HUES64 (cell line): ENCODE measurements at regions not wholly inside any gene's neighbourhood (a gene's known extent, or its start where the extent isn't known, plus 50 kb on each side); places are given as distances from the start of the nearest gene placed in this dataset.

Experiments used
- H3K27ac ChIP-seq: 2 replicates; pipeline ENCODE4 v1.7.0; 2013; ENCODE audit warnings: low read depth, low read length, inconsistent platforms
- H3K27me3 ChIP-seq: 2 replicates; pipeline ENCODE4 v1.6.1; 2013; ENCODE audit warnings: mild to moderate bottlenecking, low read length; ENCODE audit not compliant: insufficient read depth
- H3K36me3 ChIP-seq: 2 replicates; pipeline ENCODE4 v1.6.1; 2013; ENCODE audit warnings: mild to moderate bottlenecking, low read length; ENCODE audit not compliant: insufficient read depth
- H3K4me1 ChIP-seq: 2 replicates; pipeline ENCODE4 v1.6.1; 2013; ENCODE audit warnings: mild to moderate bottlenecking, low read length, moderate library complexity; ENCODE audit not compliant: insufficient read depth
- H3K4me3 ChIP-seq: 2 replicates; pipeline ENCODE4 v1.5.1; 2013; ENCODE audit warnings: mild to moderate bottlenecking, low read length, moderate library complexity
- H3K9ac ChIP-seq: 2 replicates; pipeline ENCODE4 v1.6.1; 2013; ENCODE audit warnings: mild to moderate bottlenecking, low read depth, low read length
- H3K9me3 ChIP-seq: 2 replicates; pipeline ENCODE4 v1.6.1; 2013; ENCODE audit warnings: low read depth, low read length; ENCODE audit not compliant: insufficient read depth
- WGBS: fragments of 150-250, 120-280 bp; methylation state at CpG from one replicate; pipeline ENCODE4 v1.1.7; 2013; ENCODE audit warnings: missing lambda C conversion rate; 5-methylcytosine and 5-hydroxymethylcytosine counted together

GRCh38 chr11:127648583-127648982, 648.0 kb upstream of the KIRREL3 start:
- Histone ChIP-seq H3K4me1 (no peaks in the 10 kb centered on the region), H3K4me3 (no peak overlapping the region), H3K9me3 (no peaks in the 10 kb centered on the region), H3K27ac (no peak overlapping the region), H3K27me3 (no peaks in the 10 kb centered on the region), H3K9ac (no peak overlapping the region), H3K36me3 (no peaks in the 10 kb centered on the region)

- Histone ChIP-seq H3K9ac (no peak overlapping the region), H3K4me1 (peaks cover 20% of the 10 kb centered on the region), H3K27ac (no peak overlapping the region), H3K27me3 (no peaks in the 10 kb centered on the region), H3K4me3 (no peak overlapping the region), H3K36me3 (no peaks in the 10 kb centered on the region), H3K9me3 (no peaks in the 10 kb centered on the region)
- WGBS: 91% methylated on average over 1 of the region's 4 CpGs
Measured at GRCh38 chr11:127644366-127644765, 643.8 kb upstream of the KIRREL3 start.

- Histone ChIP-seq H3K9me3 (no peaks in the 10 kb centered on the region), H3K4me3 (no peak overlapping the region), H3K27me3 (no peaks in the 10 kb centered on the region), H3K9ac (no peak overlapping the region), H3K36me3 (no peaks in the 10 kb centered on the region), H3K4me1 (peaks cover 20% of the 10 kb centered on the region), H3K27ac (no peak overlapping the region)
- 95% methylated on average over 5 of the region's 5 CpGs for WGBS
Measured at GRCh38 chr11:127643268-127644058, 642.9 kb upstream of the KIRREL3 start.

- Histone ChIP-seq H3K9me3 (no peaks in the 10 kb centered on the region), H3K27ac (no peak overlapping the region), H3K4me3 (no peak overlapping the region), H3K9ac (no peak overlapping the region), H3K4me1 (peaks cover 20% of the 10 kb centered on the region), H3K27me3 (no peaks in the 10 kb centered on the region), H3K36me3 (no peaks in the 10 kb centered on the region)
- WGBS: 100% methylated on average over 1 of the region's 1 CpG
Measured at GRCh38 chr11:127640561-127641451, 640.2 kb upstream of the KIRREL3 start.

GRCh38 chr11:127639916-127640315, 639.3 kb upstream of the KIRREL3 start:
- no peaks in the 10 kb centered on the region for H3K36me3 ChIP-seq
- no peak overlapping the region for H3K27ac ChIP-seq
- no peak overlapping the region for H3K9ac ChIP-seq
- H3K27me3 ChIP-seq: no peaks in the 10 kb centered on the region
- peaks cover 20% of the 10 kb centered on the region for H3K4me1 ChIP-seq
- no peak overlapping the region for H3K4me3 ChIP-seq
- H3K9me3 ChIP-seq: no peaks in the 10 kb centered on the region
- WGBS: 79% methylated on average over 2 of the region's 2 CpGs

- WGBS: 56% methylated on average over 1 of the region's 2 CpGs
Measured at GRCh38 chr11:127632976-127633680, 632.6 kb upstream of the KIRREL3 start.

GRCh38 chr11:127632546-127632945, 632.0 kb upstream of the KIRREL3 start:
- peaks cover 30% of the 10 kb centered on the region for H3K4me1 ChIP-seq
- no peak overlapping the region for H3K4me3 ChIP-seq
- no peak overlapping the region for H3K9ac ChIP-seq
- peak overlapping the region; percentile 22; the same call in 1 of the 2 replicates for H3K27ac ChIP-seq
- 83% methylated on average over 4 of the region's 4 CpGs for WGBS
- H3K9me3 ChIP-seq: no peaks in the 10 kb centered on the region
- H3K36me3 ChIP-seq: no peaks in the 10 kb centered on the region
- H3K27me3 ChIP-seq: no peaks in the 10 kb centered on the region

More at GRCh38 chr11:127632976-127633680, 632.6 kb upstream of the KIRREL3 start:
- no peaks in the 10 kb centered on the region for H3K9me3 ChIP-seq
- H3K27ac ChIP-seq: peak overlapping the region; percentile 22; the same call in 1 of the 2 replicates
- H3K4me3 ChIP-seq: no peak overlapping the region
- no peaks in the 10 kb centered on the region for H3K27me3 ChIP-seq
- H3K36me3 ChIP-seq: no peaks in the 10 kb centered on the region
- H3K4me1 ChIP-seq: peaks cover 30% of the 10 kb centered on the region
- H3K9ac ChIP-seq: no peak overlapping the region

- Histone ChIP-seq H3K9me3 (no peaks in the 10 kb centered on the region), H3K36me3 (no peaks in the 10 kb centered on the region), H3K27me3 (no peaks in the 10 kb centered on the region), H3K27ac (no peak overlapping the region), H3K4me1 (peaks cover 30% of the 10 kb centered on the region), H3K9ac (no peak overlapping the region), H3K4me3 (no peak overlapping the region)
- 94% methylated on average over 5 of the region's 5 CpGs for WGBS
Measured at GRCh38 chr11:127631974-127632373, 631.4 kb upstream of the KIRREL3 start.

- Histone ChIP-seq H3K27me3 (no peaks in the 10 kb centered on the region), H3K9me3 (no peaks in the 10 kb centered on the region), H3K27ac (no peak overlapping the region), H3K4me3 (no peak overlapping the region), H3K36me3 (no peaks in the 10 kb centered on the region), H3K9ac (no peak overlapping the region), H3K4me1 (peaks cover 27% of the 10 kb centered on the region)
- 95% methylated on average over 3 of the region's 3 CpGs for WGBS
Measured at GRCh38 chr11:127629200-127629599, 628.6 kb upstream of the KIRREL3 start.

- H3K4me1 ChIP-seq: peaks cover 19% of the 10 kb centered on the region
- 88% methylated on average over 5 of the region's 5 CpGs for WGBS
- no peak overlapping the region for H3K4me3 ChIP-seq
- no peaks in the 10 kb centered on the region for H3K27me3 ChIP-seq
- H3K27ac ChIP-seq: no peak overlapping the region
- H3K36me3 ChIP-seq: no peaks in the 10 kb centered on the region
- no peaks in the 10 kb centered on the region for H3K9me3 ChIP-seq
- H3K9ac ChIP-seq: no peak overlapping the region
Measured at GRCh38 chr11:127628458-127628785, 627.9 kb upstream of the KIRREL3 start.
